WERI-Rb-1 (cell line): ENCODE measurements at regions not wholly inside any gene's neighbourhood (a gene's known extent, or its start where the extent isn't known, plus 50 kb on each side); places are given as distances from the start of the nearest gene placed in this dataset.

Source experiments
- DNase-seq: peaks from one replicate; pipeline ENCODE4 v3.0.0-alpha.2; 2020
- H3K27ac ChIP-seq: fragments of 250-450 bp; sonication (Bioruptor Pico); 2 replicates; pipeline ENCODE4 v1.5.1; 2020; ENCODE audit warnings: mild to moderate bottlenecking, moderate library complexity
- H3K27me3 ChIP-seq: fragments of 250-450 bp; sonication (Bioruptor Pico); 2 replicates; pipeline ENCODE4 v1.5.1; 2021; ENCODE audit warnings: mild to moderate bottlenecking, low read depth, moderate library complexity; ENCODE audit not compliant: insufficient read depth, severe bottlenecking
- H3K36me3 ChIP-seq: fragments of 250-450 bp; sonication (Bioruptor Pico); 2 replicates; pipeline ENCODE4 v1.5.1; 2020; ENCODE audit warnings: mild to moderate bottlenecking, moderate library complexity
- H3K4me3 ChIP-seq: 2 replicates; pipeline ENCODE4 v1.5.1; 2011; ENCODE audit warnings: low read depth, mild to moderate bottlenecking, control low read depth, low read length
- H3K9me3 ChIP-seq: fragments of 250-450 bp; sonication (Bioruptor Pico); 2 replicates; pipeline ENCODE4 v1.5.1; 2021; ENCODE audit warnings: mild to moderate bottlenecking, moderate library complexity; ENCODE audit not compliant: severe bottlenecking
- CTCF ChIP-seq: IDR thresholded peaks from 2 replicates; pipeline ENCODE4 v1.5.1; 2011; ENCODE audit warnings: low read depth, mild to moderate bottlenecking, control low read depth, inconsistent platforms, low read length

- DNase-seq, result no peak
- Histone ChIP-seq H3K27me3 (no peaks in the 10 kb centered on the region), H3K36me3 (no peaks in the 10 kb centered on the region), H3K4me3 (no peak overlapping the region), H3K9me3 (peaks cover 4% of the 10 kb centered on the region), H3K27ac (no peak overlapping the region)
- TF ChIP-seq CTCF, result no peak
Observed at GRCh38 chr20:11976966-11977365, 59.3 kb downstream of the BTBD3 start.

GRCh38 chr20:11978496-11978895, 60.8 kb downstream of the BTBD3 start:
- TF ChIP-seq CTCF, result no peak
- H3K36me3 ChIP-seq, result no peaks in the 10 kb centered on the region
- H3K27ac ChIP-seq, result no peak overlapping the region
- peaks cover 4% of the 10 kb centered on the region for H3K9me3 ChIP-seq
- no peak overlapping the region for H3K4me3 ChIP-seq
- DNase-seq, result no peak
- H3K27me3 ChIP-seq, result no peaks in the 10 kb centered on the region

GRCh38 chr20:11979306-11979990, 61.8 kb downstream of the BTBD3 start:
- H3K27ac ChIP-seq, result no peak overlapping the region
- DNase-seq, result no peak
- no peak overlapping the region for H3K4me3 ChIP-seq
- no peaks in the 10 kb centered on the region for H3K36me3 ChIP-seq
- H3K27me3 ChIP-seq, result no peaks in the 10 kb centered on the region
- peaks cover 4% of the 10 kb centered on the region for H3K9me3 ChIP-seq
- TF ChIP-seq CTCF, result no peak

- no peak for TF ChIP-seq CTCF
- no peak for DNase-seq
- no peak overlapping the region for H3K27ac ChIP-seq
- no peaks in the 10 kb centered on the region for H3K36me3 ChIP-seq
- H3K4me3 ChIP-seq, result no peak overlapping the region
- peaks cover 4% of the 10 kb centered on the region for H3K9me3 ChIP-seq
- no peaks in the 10 kb centered on the region for H3K27me3 ChIP-seq
Observed at GRCh38 chr20:11980263-11980662, 62.6 kb downstream of the BTBD3 start.

- no peak overlapping the region for H3K27ac ChIP-seq
- H3K27me3 ChIP-seq, result no peaks in the 10 kb centered on the region
- no peaks in the 10 kb centered on the region for H3K36me3 ChIP-seq
- no peak overlapping the region for H3K4me3 ChIP-seq
- peaks cover 4% of the 10 kb centered on the region for H3K9me3 ChIP-seq
- TF ChIP-seq CTCF, result no peak
- DNase-seq, result no peak
Observed at GRCh38 chr20:11981366-11981947, 63.8 kb downstream of the BTBD3 start.
